DMS114 treated with DMSO at 0.1 percent for 48 hours (cell line): ENCODE measurements at regions not wholly inside any gene's neighbourhood (a gene's known extent, or its start where the extent isn't known, plus 50 kb on each side); places are given as distances from the start of the nearest gene placed in this dataset.

Experiments
- DNase-seq: peaks from one replicate; lab custom pipeline; 2025; ENCODE audit not compliant: unreplicated experiment; lab: John Stamatoyannopoulos, UW

- no peak for DNase-seq
Observed at GRCh38 chr12:20967756-20968155, 157.3 kb downstream of the SLCO1B3 start.

GRCh38 chr12:20969766-20970165, 159.3 kb downstream of the SLCO1B3 start:
- no peak for DNase-seq

DNA sequence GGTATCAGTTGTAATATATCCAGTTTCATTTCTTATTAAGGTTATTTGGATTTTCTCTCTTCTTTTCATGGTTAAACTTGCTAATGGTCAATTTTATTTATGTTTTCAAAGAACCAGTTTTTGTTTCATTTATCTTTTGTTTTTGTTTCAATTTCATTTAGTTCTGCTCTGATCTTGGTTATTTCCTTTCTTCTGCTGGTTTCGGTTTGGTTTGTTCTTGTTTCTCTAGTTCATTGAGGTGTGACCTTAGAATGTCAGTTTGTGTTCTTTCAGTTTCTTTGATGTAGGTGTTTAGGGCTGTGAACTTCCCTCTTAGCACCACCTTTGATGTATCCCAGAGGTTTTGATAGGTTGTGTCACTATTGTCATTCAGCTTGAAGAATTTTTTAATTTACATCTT, 145.6 kb upstream of the SLCO1B1 start:
- no peak for DNase-seq

- no peak for DNase-seq
Observed at GRCh38 chr12:21001778-21002177, 129.2 kb upstream of the SLCO1B1 start.

DNA sequence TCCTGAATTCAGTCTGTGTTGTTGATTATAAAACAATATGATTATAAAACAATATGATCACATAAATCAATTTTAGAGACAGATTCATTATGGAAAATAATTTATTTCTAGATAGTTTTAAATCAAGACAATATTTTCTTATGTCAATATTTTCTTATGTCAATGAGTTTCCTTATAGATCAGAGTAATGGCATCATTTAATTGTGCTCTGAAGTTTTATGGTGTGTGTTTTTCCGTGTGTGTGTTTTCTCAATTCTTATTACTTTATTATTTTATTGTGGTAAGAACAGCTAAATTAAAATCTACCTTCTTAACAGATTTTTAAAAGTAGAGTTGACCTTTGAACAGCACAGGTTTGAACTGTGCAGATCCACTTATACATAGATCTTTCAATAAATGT, 105.3 kb upstream of the SLCO1B1 start:
- DNase-seq = no peak

GRCh38 chr12:21026302-21026701, 104.7 kb upstream of the SLCO1B1 start:
- no peak for DNase-seq

GRCh38 chr12:21054334-21054733, 76.7 kb upstream of the SLCO1B1 start:
- no peak for DNase-seq

- peak; percentile 8 for DNase-seq
Observed at GRCh38 chr12:21065845-21066244, 65.1 kb upstream of the SLCO1B1 start.

GRCh38 chr12:21073129-21073528, 57.9 kb upstream of the SLCO1B1 start:
- DNase-seq = no peak

GRCh38 chr12:21073822-21074460, 57.1 kb upstream of the SLCO1B1 start:
- DNase-seq = no peak
